Motor neuron (in vitro differentiated cells): ENCODE measurements at regions not wholly inside any gene's neighbourhood (a gene's known extent, or its start where the extent isn't known, plus 50 kb on each side); places are given as distances from the start of the nearest gene placed in this dataset.

Source experiments
- ATAC-seq, 8 experiments: fragments of 200-7000 bp; cut with Tn5 transposase; replicated peaks in 6 of 8; 2 replicates each; pipeline ENCODE4 v1.8.0; 2021; ENCODE audit warnings: mild to moderate bottlenecking in 8 of 8, moderate library complexity in 8 of 8
- H3K27ac ChIP-seq, 2 donors: fragments of 250-450 bp; sonication (Bioruptor Pico); 2 replicates each; pipeline ENCODE4 v1.9.0; 2021; ENCODE audit warnings: antibody characterized with exemption in 2 of 2, mild to moderate bottlenecking in 2 of 2, moderate library complexity in 1 of 2
- H3K4me1 ChIP-seq, 2 donors: fragments of 250-450 bp; sonication (Bioruptor Pico); replicated peaks in 1 of 2; 2 replicates each; pipeline ENCODE4 v1.6.1; 2021; ENCODE audit warnings: antibody characterized with exemption in 2 of 2, mild to moderate bottlenecking in 2 of 2, moderate library complexity in 1 of 2
- H3K4me3 ChIP-seq, 5 donors: fragments of 250-450 bp; sonication (Bioruptor Pico); 2 replicates each; pipeline ENCODE4 v1.9.0; 2021; ENCODE audit warnings: antibody characterized with exemption in 5 of 5, mild to moderate bottlenecking in 5 of 5, moderate library complexity in 4 of 5
- WGBS, 10 experiments: fragments of 450-650 bp; shearing (Covaris generic); methylation state at CpG; one replicate each; pipeline ENCODE4 v1.0.0; 2022; 5-methylcytosine and 5-hydroxymethylcytosine counted together
- in situ Hi-C, 9 experiments: fragments of 400-800 bp; cut with MboI; loops; one replicate each; pipeline ENCODE4 v1.15.0; 2021; ENCODE audit warnings: low sequenced_read_pairs in 9 of 9, low pct_unique_long_range_greater_than_20kb in 2 of 9; ENCODE audit not compliant: unreplicated experiment in 9 of 9

DNA sequence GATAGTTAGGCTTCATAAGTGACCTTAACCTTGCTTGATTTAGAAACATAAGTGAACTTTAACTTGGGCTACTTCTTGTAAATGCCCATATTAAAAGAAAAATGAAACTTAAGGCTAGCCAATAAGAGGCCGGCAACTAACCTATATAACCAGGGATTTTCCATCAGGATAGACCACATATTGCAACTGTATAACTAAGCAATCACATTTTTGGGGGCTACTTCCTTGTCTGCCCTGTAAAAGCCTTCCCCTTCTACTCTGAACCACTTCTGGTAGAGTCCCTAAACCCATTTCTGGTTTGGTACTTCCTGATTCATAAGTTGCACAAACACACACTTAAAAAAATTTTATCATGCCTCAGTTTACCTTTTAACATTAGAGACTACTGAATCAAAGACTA lies 150.9 kb upstream of the UBE2E2 start:
- Histone ChIP-seq H3K4me1 (no peaks in the 10 kb centered on the region), H3K27ac (no peak overlapping the region), H3K4me3 (no peak overlapping the region)
- 86 to 100% (median 100%) methylated on average over 1 of the region's 1 CpG; no CpG with 5 or more reads in 1 of the 10 experiments for WGBS, 10 experiments
- ATAC-seq, result no peak
- in situ Hi-C loops, result no loop called here

GRCh38 chr3:23052620-23053019 lies 150.5 kb upstream of the UBE2E2 start:
- 40 to 92% (median 75%) methylated on average over 1 to 7 of the region's 7 CpGs; no CpG with 5 or more reads in 4 of the 10 experiments for WGBS, 10 experiments
- no peak for ATAC-seq

DNA sequence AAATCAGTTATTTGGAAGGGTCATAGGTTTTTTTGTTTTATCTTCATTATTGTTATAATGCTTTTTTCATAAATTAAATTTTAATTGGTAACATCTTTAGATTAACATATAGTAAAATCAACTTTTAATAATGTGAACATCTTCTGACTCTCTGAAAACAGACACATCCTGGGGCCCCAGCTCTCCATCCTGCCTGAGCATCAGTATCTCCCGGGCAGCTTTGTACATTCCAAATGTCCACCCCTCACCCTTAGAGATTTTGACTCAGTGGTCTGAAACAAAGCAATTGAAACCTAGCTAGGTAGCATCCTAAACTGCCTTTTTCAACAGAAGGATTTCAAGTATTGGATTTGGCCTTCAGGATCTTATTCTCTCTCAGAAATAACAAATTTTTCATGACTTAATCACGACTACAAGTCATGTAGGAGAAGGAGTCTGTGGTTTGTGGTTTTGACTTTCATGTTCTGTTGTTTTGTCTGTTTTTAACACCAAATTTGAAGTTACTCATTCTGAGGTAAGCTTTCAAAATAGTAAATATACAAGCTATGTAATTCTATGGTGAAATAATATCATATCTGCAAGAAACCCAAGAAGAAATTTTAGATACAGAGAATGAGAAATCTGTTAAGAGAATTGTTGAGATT lies 147.3 kb upstream of the UBE2E2 start:
- 13 to 100% (median 67%) methylated on average over 1 to 2 of the region's 2 CpGs; no CpG with 5 or more reads in 1 of the 10 experiments for WGBS, 10 experiments
- no peaks in the 10 kb centered on the region for H3K4me1 ChIP-seq
- no peak overlapping the region for H3K4me3 ChIP-seq
- in situ Hi-C loops, result no loop called here
- no peak overlapping the region for H3K27ac ChIP-seq
- no peak for ATAC-seq

More at GRCh38 chr3:23052620-23053019, 150.5 kb upstream of the UBE2E2 start:
- in situ Hi-C loops, result no loop called here
- H3K4me3 ChIP-seq, result no peak overlapping the region
- no peak overlapping the region for H3K27ac ChIP-seq
- no peaks in the 10 kb centered on the region for H3K4me1 ChIP-seq

GRCh38 chr3:23062582-23062981 lies 140.5 kb upstream of the UBE2E2 start:
- Histone ChIP-seq H3K4me3 (no peak overlapping the region), H3K4me1 (no peaks in the 10 kb centered on the region), H3K27ac (no peak overlapping the region)
- 80 to 100% (median 100%) methylated on average over 1 of the region's 1 CpG; no CpG with 5 or more reads in 7 of the 10 experiments for WGBS, 10 experiments
- in situ Hi-C loops, result no loop called here
- no peak for ATAC-seq

- no peak overlapping the region for H3K4me3 ChIP-seq
- no peak overlapping the region for H3K27ac ChIP-seq
- ATAC-seq, result no peak
- WGBS, 10 experiments, result 91 to 100% (median 100%) methylated on average over 1 of the region's 1 CpG; no CpG with 5 or more reads in 5 of the 10 experiments
- H3K4me1 ChIP-seq, result no peaks in the 10 kb centered on the region
- in situ Hi-C loops, result no loop called here
Observed at GRCh38 chr3:23062982-23063381, 140.1 kb upstream of the UBE2E2 start.

DNA sequence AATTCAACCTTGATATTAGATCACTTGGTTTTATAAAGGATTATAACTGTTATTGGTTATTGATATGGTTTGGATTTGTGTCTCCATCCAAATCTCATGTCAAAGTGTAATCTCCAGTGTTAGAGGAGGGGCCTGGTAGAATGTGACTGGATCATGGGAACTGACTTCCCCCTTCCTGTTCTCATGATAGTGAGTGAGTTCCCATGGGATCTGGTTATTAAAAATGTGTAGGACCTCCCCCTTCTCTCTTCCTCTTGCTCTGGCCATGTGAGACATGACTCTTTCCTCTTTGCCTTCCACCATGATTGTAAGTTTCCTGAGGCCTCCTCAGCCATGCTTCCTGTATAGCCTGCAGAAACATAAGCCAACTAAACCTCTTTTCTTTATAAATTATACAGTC lies 136.0 kb upstream of the UBE2E2 start:
- Histone ChIP-seq H3K4me1 (no peaks in the 10 kb centered on the region), H3K27ac (no peak overlapping the region), H3K4me3 (no peak overlapping the region)
- no peak for ATAC-seq
- in situ Hi-C loops, result no loop called here

- Histone ChIP-seq H3K4me3 (no peak overlapping the region), H3K27ac (no peak overlapping the region), H3K4me1 (no peaks in the 10 kb centered on the region)
- in situ Hi-C loops, result no loop called here
- no peak for ATAC-seq
- 46 to 92% (median 79%) methylated on average over 1 to 4 of the region's 4 CpGs; no CpG with 5 or more reads in 1 of the 10 experiments for WGBS, 10 experiments
Observed at GRCh38 chr3:23068016-23068728, 135.0 kb upstream of the UBE2E2 start.

GRCh38 chr3:23071296-23071695 lies 131.8 kb upstream of the UBE2E2 start:
- in situ Hi-C loops, result no loop called here
- 7 to 86% (median 67%) methylated on average over 1 to 2 of the region's 2 CpGs; no CpG with 5 or more reads in 1 of the 10 experiments for WGBS, 10 experiments
- no peak for ATAC-seq
- no peak overlapping the region for H3K4me3 ChIP-seq
- peaks cover 0 to 7% of the 10 kb centered on the region in 2 donors for H3K4me1 ChIP-seq
- H3K27ac ChIP-seq, result no peak overlapping the region

GRCh38 chr3:23071758-23072157 lies 131.4 kb upstream of the UBE2E2 start:
- H3K27ac ChIP-seq, result no peak overlapping the region
- ATAC-seq, result no peak
- in situ Hi-C loops, result no loop called here
- peaks cover 0 to 7% of the 10 kb centered on the region in 2 donors for H3K4me1 ChIP-seq
- 80 to 100% (median 100%) methylated on average over 1 of the region's 1 CpG; no CpG with 5 or more reads in 7 of the 10 experiments for WGBS, 10 experiments
- H3K4me3 ChIP-seq, result no peak overlapping the region

DNA sequence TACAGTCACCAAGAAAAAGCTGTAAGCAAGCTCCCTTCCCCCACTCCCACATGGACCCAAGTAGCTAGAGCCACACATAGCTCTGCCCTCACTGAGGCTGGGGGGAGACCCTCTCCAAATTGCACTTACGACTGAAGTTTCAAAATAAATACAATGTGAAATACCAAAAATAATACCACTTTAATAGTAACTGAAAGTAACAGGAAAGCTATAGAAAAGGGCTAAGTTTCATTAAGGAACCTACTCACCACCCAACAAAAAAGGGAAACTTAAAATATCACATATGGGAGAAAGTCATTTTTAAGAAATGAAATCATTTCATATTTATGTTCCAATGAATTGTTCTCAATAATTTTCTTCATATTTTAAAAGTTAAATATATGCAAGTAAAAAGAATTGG lies 130.4 kb upstream of the UBE2E2 start:
- WGBS, 10 experiments, result 80 to 100% (median 89%) methylated on average over 1 of the region's 1 CpG; no CpG with 5 or more reads in 3 of the 10 experiments
- ATAC-seq, result no peak
- no peak overlapping the region for H3K4me3 ChIP-seq
- no peak overlapping the region for H3K27ac ChIP-seq
- in situ Hi-C loops, result no loop called here
- H3K4me1 ChIP-seq, result peaks cover 0 to 7% of the 10 kb centered on the region in 2 donors

GRCh38 chr3:23073724-23074305 lies 129.3 kb upstream of the UBE2E2 start:
- H3K4me3 ChIP-seq, result no peak overlapping the region
- WGBS, 10 experiments, result 67 to 100% (median 89%) methylated on average over 1 to 5 of the region's 5 CpGs; no CpG with 5 or more reads in 3 of the 10 experiments
- no peak for ATAC-seq

DNA sequence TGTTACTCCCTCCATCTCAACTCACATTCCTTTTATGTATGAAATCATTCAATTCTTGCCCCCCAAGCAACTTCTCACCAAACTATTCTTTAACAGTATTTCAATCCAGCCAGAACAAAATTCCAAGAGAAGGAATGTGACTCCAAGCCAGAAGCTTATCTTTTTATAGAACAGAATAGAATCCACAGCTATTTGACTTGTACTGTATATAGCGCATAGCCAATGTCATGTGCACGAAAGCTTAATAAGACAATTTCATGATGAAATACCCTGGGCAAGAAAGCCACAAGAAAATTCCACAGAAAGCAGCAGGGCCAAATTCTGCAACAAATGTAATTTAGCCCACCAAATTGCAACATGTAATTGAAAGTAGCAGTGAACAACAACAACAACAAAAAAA lies 127.6 kb upstream of the UBE2E2 start:
- 13 to 95% (median 89%) methylated on average over 2 of the region's 2 CpGs for WGBS, 10 experiments
- Histone ChIP-seq H3K4me1 (peaks cover 0 to 7% of the 10 kb centered on the region in 2 donors), H3K4me3 (no peak overlapping the region), H3K27ac (no peak overlapping the region)
- in situ Hi-C loops, result no loop called here
- ATAC-seq, result peak in 2 of 8 experiments; percentile 42 to 53

More at GRCh38 chr3:23073724-23074305, 129.3 kb upstream of the UBE2E2 start:
- in situ Hi-C loops, result no loop called here
- no peak overlapping the region for H3K27ac ChIP-seq
- H3K4me1 ChIP-seq, result peaks cover 0 to 7% of the 10 kb centered on the region in 2 donors

- H3K4me3 ChIP-seq, result no peak overlapping the region
- H3K27ac ChIP-seq, result no peak overlapping the region
- in situ Hi-C loops, result no loop called here
- ATAC-seq, result peak in 1 of 8 experiments; percentile 53
- H3K4me1 ChIP-seq, result peaks cover 0 to 7% of the 10 kb centered on the region in 2 donors
- 6 to 83% (median 45%) methylated on average over 1 to 2 of the region's 2 CpGs; no CpG with 5 or more reads in 2 of the 10 experiments for WGBS, 10 experiments
Observed at GRCh38 chr3:23076437-23076836, 126.7 kb upstream of the UBE2E2 start.
